ENCODE measurements at regions not wholly inside any gene's neighbourhood (a gene's known extent, or its start where the extent isn't known, plus 50 kb on each side); places are given as distances from the start of the nearest gene placed in this dataset.

DNA sequence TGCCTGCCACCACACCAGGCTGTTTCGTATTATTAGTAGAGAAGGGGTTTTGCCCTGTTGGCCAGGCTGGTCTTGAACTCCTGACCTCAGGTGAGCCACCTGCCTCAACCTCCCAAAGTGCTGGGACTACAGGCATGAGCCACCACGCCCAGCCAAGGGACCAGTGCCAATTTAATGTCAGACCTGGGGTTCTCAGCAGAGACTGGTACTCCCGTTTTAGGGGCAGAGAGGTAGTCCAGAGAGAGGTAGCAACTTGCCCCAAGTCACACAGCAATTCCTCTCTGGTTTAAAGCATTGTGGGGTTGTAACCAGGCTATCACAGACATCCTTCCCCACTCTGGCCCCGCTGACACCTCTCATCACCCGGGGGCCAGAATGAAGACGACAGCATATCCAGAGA, 112.1 kb downstream of the PTPRS start:
- Histone ChIP-seq H3K9ac (no peak overlapping the region), H3K4me1 (no peaks in the 10 kb centered on the region), H3K9me3 (replicated peaks in 1 of 11) (no peaks in the 10 kb centered on the region), H3K4me3 (no peak overlapping the region), H3K36me3 (no peaks in the 10 kb centered on the region), H3K4me2 (no peak overlapping the region), H4K20me1 (peaks cover 0 to 7% (median 0%) of the 10 kb centered on the region in 11 experiments; a peak in 3 of 22 replicates), H3K27me3 (no peaks in the 10 kb centered on the region), H3K27ac (no peak overlapping the region)
- TF ChIP-seq Cebpa-rat (IDR thresholded peaks at IDR 0.05): no peak

DNA sequence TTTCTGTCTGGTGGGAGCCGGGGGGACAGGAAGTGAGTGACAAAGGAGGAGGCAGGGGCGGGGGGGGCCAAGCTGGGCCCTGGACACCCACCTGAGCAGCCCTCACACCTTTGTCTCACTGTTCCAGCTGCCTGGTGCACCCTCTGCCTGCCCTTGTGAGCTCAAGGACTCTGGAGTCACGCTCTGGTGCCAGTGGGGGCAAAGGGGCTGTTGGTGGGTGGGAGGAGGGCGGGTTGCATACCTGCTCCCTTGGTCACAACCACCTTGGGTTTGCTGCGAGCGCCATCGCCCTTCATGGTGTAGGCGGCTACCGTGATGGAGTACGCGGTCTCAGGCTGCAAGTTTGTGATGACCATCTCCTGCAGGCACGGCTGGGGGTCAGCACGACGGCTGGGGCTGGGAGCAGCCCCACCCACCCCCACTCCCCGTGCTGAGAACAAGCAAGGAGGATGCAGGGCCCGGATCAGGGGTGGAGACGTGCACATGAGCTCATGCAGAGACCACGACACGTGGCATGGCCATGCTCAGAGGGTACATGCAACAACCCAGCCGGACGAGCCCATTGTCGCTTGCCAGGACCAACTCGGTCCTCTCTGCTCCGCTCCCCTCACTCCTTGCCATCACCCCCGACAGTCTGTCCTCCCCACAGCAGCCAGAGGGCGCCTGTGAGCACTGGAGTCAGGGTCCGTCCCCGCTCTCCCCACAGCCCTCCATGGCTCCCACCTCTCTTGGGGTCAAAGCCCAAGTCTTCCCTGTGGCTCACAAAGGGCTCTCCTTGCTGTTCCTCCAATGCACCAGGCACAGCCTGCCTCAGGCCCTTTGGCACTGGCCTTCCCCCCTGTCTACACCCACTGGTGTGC, 114.9 kb downstream of the PTPRS start:
- H3K36me3 ChIP-seq: peaks cover 0 to 14% (median 6%) of the 10 kb centered on the region in 11 experiments; a peak in 10 of 22 replicates
- H3K27me3 ChIP-seq: no peaks in the 10 kb centered on the region
- no peak overlapping the region for H3K27ac ChIP-seq
- no peak overlapping the region for H3K4me3 ChIP-seq
- TF ChIP-seq Cebpa-rat (IDR thresholded peaks at IDR 0.05): no peak
- peaks cover 0 to 5% (median 0%) of the 10 kb centered on the region in 11 experiments; a peak in 3 of 22 replicates for H4K20me1 ChIP-seq
- H3K9me3 ChIP-seq (replicated peaks in 1 of 11): no peaks in the 10 kb centered on the region
- H3K4me2 ChIP-seq: no peak overlapping the region
- H3K4me1 ChIP-seq: no peaks in the 10 kb centered on the region
- H3K9ac ChIP-seq: no peak overlapping the region

DNA sequence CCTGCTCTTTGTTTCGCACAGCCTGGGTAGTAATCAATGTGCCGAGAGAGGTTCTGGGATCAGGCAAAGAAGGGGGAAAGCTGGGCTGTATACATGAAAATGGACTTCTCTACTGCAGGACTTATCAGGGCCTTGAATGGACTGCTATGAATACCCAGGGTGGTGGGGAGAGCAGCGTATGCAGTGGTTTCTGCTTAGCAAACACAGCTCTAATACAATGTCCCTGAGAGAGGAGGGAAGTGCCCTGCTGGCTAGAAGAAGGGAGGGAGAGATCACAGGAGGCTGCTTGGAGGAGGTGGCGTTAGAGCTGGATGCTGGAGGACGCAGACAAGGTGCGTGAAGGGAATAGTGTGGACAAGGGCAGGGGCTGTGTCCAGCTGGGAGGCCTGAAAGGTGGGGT, 116.1 kb downstream of the PTPRS start:
- Histone ChIP-seq H4K20me1 (peaks cover 0 to 3% (median 0%) of the 10 kb centered on the region in 11 experiments; a peak in 1 of 22 replicates), H3K4me3 (no peak overlapping the region), H3K27me3 (no peaks in the 10 kb centered on the region), H3K9ac (no peak overlapping the region), H3K4me1 (no peaks in the 10 kb centered on the region), H3K27ac (no peak overlapping the region), H3K36me3 (peaks cover 0 to 26% (median 18%) of the 10 kb centered on the region in 11 experiments; a peak in 11 of 22 replicates), H3K9me3 (replicated peaks in 1 of 11) (no peaks in the 10 kb centered on the region), H3K4me2 (no peak overlapping the region)
- no peak for TF ChIP-seq Cebpa-rat (IDR thresholded peaks at IDR 0.05)

DNA sequence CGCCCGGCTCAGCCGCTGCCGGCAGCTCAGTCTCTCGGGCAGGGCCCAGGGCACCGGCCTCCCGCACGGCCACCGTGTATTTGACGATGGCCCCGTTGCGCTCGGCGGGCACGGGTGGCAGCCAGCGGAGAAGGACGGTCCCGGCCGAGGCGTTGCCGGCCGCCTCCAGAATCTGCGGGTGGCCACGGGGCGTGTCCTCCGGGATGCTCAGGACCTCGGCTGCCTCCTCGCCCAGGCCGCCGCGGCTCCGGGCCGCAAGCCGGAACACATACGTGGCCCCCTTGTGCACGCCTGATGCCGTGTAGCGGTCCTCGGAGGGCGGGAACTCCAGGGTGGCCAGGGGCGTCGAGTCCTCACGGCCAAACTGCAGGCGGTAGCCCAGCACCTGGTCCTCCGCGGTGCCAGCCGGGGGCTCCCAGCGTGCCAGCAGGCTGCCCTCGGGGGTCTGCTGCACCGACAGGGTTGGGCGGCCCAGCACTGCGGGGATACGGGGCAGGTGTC, 117.7 kb downstream of the PTPRS start:
- no peaks in the 10 kb centered on the region; a peak in 1 of 22 replicates for H4K20me1 ChIP-seq
- H3K4me3 ChIP-seq: no peak overlapping the region
- no peaks in the 10 kb centered on the region for H3K4me1 ChIP-seq
- no peak overlapping the region for H3K27ac ChIP-seq
- no peaks in the 10 kb centered on the region for H3K27me3 ChIP-seq
- TF ChIP-seq Cebpa-rat (IDR thresholded peaks at IDR 0.05): no peak
- peaks cover 0 to 42% (median 34%) of the 10 kb centered on the region in 11 experiments; a peak in 13 of 22 replicates for H3K36me3 ChIP-seq
- H3K4me2 ChIP-seq: no peak overlapping the region
- no peaks in the 10 kb centered on the region for H3K9me3 ChIP-seq (replicated peaks in 1 of 11)
- H3K9ac ChIP-seq: no peak overlapping the region

DNA sequence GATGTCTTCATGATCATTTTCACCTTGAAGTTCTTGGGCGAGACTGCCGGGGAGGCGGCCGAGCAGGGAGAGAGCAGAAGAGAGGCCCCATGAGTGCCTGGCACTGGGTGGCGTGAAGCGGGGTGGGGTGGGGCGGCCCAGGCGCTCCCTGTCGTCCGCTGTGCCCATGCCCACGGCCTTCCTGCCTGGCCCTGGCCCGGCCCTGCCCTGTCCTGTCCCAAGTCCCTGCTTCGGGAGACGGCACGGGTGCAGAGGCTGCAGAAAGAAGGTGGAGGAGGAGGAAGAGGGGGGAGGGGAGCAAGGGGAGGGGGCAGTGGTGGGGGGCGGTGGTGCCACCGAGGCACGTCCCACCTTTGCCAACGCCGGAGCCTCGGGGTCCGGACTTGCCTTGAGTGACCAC, 118.4 kb downstream of the PTPRS start:
- Histone ChIP-seq H3K4me2 (no peak overlapping the region), H4K20me1 (no peaks in the 10 kb centered on the region; a peak in 1 of 22 replicates), H3K9me3 (replicated peaks in 1 of 11) (no peaks in the 10 kb centered on the region), H3K4me1 (peaks cover 0 to 5% (median 2%) of the 10 kb centered on the region in 10 experiments; a peak in 12 of 20 replicates), H3K36me3 (peaks cover 0 to 48% (median 37%) of the 10 kb centered on the region in 11 experiments; a peak in 13 of 22 replicates), H3K27ac (no peak overlapping the region), H3K9ac (no peak overlapping the region), H3K4me3 (no peak overlapping the region), H3K27me3 (no peaks in the 10 kb centered on the region)
- TF ChIP-seq Cebpa-rat (IDR thresholded peaks at IDR 0.05): no peak

DNA sequence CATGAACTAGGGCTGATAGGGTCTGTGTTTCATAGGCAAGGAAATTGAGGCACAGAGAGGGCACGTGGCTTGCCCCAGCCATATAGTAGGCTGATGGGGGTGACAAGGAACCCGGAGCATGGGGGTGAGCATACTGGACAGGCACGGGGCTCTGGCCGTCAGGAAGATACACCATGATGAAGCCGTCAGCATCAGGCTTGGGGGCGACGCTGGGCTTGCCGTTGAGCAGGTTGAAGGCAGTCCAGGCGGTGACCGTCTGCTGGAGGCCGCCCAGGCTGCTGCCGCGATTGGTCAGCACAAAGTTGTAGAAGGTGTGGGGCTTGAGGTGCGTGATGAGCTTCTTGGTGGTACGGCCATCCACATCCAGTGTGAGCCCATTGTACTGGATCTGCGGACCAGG, 119.7 kb downstream of the PTPRS start:
- Histone ChIP-seq H3K36me3 (peaks cover 0 to 49% (median 37%) of the 10 kb centered on the region in 11 experiments; a peak in 13 of 22 replicates), H3K9ac (no peak overlapping the region), H3K27me3 (no peaks in the 10 kb centered on the region), H3K4me2 (no peak overlapping the region), H3K4me1 (peaks cover 12 to 18% (median 15%) of the 10 kb centered on the region in 10 experiments), H3K4me3 (no peak overlapping the region), H3K9me3 (replicated peaks in 1 of 11) (no peaks in the 10 kb centered on the region), H3K27ac (no peak overlapping the region), H4K20me1 (no peaks in the 10 kb centered on the region; a peak in 1 of 22 replicates)
- no peak for TF ChIP-seq Cebpa-rat (IDR thresholded peaks at IDR 0.05)

DNA sequence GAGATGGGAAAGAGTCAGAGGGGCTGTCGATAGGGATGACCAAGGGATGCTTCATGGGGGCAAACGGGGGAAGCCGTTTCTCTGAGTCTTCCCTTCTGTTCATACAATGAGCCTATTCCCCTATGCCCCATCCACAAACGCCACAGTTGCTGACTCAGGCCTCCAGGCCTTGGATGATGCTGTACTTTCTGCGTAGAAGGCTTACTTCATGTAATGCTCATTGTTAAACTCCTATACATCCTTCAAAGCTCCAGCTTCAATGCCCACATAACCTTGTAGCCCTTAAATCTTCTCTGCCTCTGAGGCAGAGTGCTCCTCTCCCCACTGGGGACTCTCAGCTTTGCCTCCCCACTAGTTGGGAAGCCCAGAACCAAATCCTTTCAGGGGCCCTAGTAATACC, 120.3 kb downstream of the PTPRS start:
- Histone ChIP-seq H3K4me2 (no peak overlapping the region), H3K9ac (no peak overlapping the region), H3K4me1 (peaks cover 12 to 21% (median 17%) of the 10 kb centered on the region in 10 experiments), H3K36me3 (peaks cover 0 to 49% (median 38%) of the 10 kb centered on the region in 11 experiments; a peak in 13 of 22 replicates), H3K27ac (no peak overlapping the region), H3K9me3 (replicated peaks in 1 of 11) (no peaks in the 10 kb centered on the region), H3K27me3 (no peaks in the 10 kb centered on the region), H3K4me3 (no peak overlapping the region), H4K20me1 (no peaks in the 10 kb centered on the region; a peak in 1 of 22 replicates)
- no peak for TF ChIP-seq Cebpa-rat (IDR thresholded peaks at IDR 0.05)

DNA sequence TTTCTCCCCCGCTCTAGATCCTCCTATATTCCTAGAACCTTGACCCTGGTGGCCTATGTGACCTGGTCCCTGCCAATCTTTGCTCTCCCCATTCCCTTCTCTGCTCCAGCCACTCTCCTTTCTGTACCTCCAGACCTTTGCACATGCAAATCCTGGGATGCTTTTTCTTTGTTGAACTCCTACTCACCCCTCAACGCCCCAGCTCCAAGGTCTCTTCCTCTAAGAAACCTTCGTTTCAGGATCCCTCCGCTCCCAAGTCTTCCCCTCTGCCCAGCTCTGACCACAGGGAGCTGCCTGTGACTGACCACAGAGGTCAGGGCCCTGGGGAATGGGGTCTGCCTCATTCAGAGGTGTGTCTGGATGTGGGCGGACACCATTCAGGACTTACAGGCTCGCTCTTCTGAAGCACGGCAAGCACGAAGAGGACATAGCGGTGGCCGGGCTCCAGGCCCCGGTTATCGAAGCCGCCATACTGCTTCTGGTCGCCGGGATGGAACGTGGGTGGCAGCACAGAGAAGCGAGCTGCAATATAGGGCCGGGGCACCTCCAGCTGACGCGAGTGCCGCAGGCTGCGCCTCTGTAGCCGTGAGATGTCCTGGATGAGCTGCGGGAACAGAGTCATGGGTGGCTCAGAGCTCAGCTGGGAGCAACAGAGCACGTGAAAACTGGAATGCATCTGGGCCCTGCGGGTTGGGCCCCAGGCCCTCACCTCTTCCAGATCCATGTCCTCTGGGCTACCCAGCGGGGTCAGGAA, 120.9 kb downstream of the PTPRS start:
- no peak overlapping the region for H3K27ac ChIP-seq
- peaks cover 0 to 54% (median 38%) of the 10 kb centered on the region in 11 experiments; a peak in 14 of 22 replicates for H3K36me3 ChIP-seq
- no peak for TF ChIP-seq Cebpa-rat (IDR thresholded peaks at IDR 0.05)
- H3K27me3 ChIP-seq: no peaks in the 10 kb centered on the region
- H4K20me1 ChIP-seq: no peaks in the 10 kb centered on the region; a peak in 1 of 22 replicates
- peaks cover 12 to 21% (median 17%) of the 10 kb centered on the region in 10 experiments for H3K4me1 ChIP-seq
- H3K4me2 ChIP-seq: no peak overlapping the region
- no peak overlapping the region for H3K4me3 ChIP-seq
- no peaks in the 10 kb centered on the region for H3K9me3 ChIP-seq (replicated peaks in 1 of 11)
- H3K9ac ChIP-seq: no peak overlapping the region

DNA sequence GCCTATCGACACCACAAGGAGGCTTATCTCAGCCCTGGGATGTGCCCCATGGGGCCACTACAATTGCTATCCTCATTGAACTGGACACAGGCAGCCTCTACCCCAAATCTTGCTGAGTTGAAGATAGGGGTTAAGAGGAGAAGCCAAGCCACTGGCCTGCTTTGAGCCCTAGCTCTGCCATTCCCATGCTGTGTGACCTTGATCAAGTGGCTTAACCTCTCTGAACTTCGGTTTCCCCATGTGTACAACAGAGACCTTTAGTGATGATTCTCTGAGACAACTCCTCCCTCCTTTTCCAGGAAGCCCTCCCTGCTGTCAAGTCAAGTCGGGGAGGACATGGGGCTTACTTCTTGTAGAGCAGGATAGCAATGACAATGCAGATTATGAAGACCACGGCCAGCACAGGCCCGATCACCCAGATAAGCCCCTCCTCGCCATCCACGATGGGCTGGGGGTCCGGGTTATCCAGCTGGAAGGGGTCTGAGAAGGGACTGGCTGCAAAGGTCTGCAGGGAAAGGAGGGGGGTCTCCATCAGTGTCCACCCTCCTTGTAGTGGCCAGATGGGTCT, 121.6 kb downstream of the PTPRS start:
- no peak for TF ChIP-seq Cebpa-rat (IDR thresholded peaks at IDR 0.05)
- Histone ChIP-seq H3K36me3 (peaks cover 0 to 61% (median 45%) of the 10 kb centered on the region in 11 experiments; a peak in 15 of 22 replicates), H3K4me3 (no peak overlapping the region), H3K27ac (no peak overlapping the region), H3K9ac (no peak overlapping the region), H3K4me1 (peaks cover 12 to 21% (median 17%) of the 10 kb centered on the region in 10 experiments), H3K4me2 (no peak overlapping the region), H3K27me3 (no peaks in the 10 kb centered on the region), H3K9me3 (replicated peaks in 1 of 11) (no peaks in the 10 kb centered on the region), H4K20me1 (no peaks in the 10 kb centered on the region; a peak in 1 of 22 replicates)

Measured in BLaER1 treated with 17β-estradiol and CSF1 and Interleukin-3, amounts not matched to agents 10 nM and 100 nM (cell line).